HepG2 (cell line): ENCODE measurements at regions not wholly inside any gene's neighbourhood (a gene's known extent, or its start where the extent isn't known, plus 50 kb on each side); places are given as distances from the start of the nearest gene placed in this dataset.

Experiments
- ATAC-seq: fragments of 200-7000 bp; cut with Tn5 transposase; 3 replicates; pipeline ENCODE4 v1.9.1; 2020; ENCODE audit warnings: mild to moderate bottlenecking, moderate library complexity
- BruUV-seq: library from RNA; stranded (reverse); fragments of 400-500 nt; replicated peaks from 2 replicates; lab custom pipeline; 2021; lab: Mats Ljungman, UMichigan
- CTCF ChIA-PET: fragments of 300-600 bp; formaldehyde crosslinking; extraction: SDS; loops from one replicate; lab custom pipeline; 2021; ENCODE audit warnings: low total read pairs, inconsistent platforms, low intra/inter-chr PET ratio; lab: Yijun Ruan, JAX
- POLR2A ChIA-PET: fragments of 350-600 bp; sonication (Branson Sonifier 250); formaldehyde crosslinking; loops from one replicate; lab custom pipeline; 2020; ENCODE audit warnings: antibody characterized with exemption, inconsistent platforms; lab: Yijun Ruan, JAX
- DNase-seq: peaks from one replicate; pipeline ENCODE4 v3.0.0-alpha.2; 2015; ENCODE audit warnings: low spot score
- FAIRE-seq: peaks from 3 replicates; lab custom pipeline; 2011; peaks lifted over from hg19 to GRCh38; lab: Jason Lieb, UNC
- H2AFZ ChIP-seq: one replicate; pipeline ENCODE4 v1.6.1; 2011; ENCODE audit warnings: low read length, inconsistent platforms
- H3K27ac ChIP-seq: fragments of 300-600 bp; 3 replicates; pipeline ENCODE4 v1.8.0; 2011; ENCODE audit warnings: mixed run types, mild to moderate bottlenecking, mixed read lengths, low read length, inconsistent platforms; ENCODE audit not compliant: insufficient read depth; ENCODE audit errors: extremely low read length
- H3K27me3 ChIP-seq, 2 experiments: fragments of 200-600 bp in 1 of 2; 2 replicates in 1 of 2; 3 replicates in 1 of 2; pipeline versions ENCODE4 v1.6.0 to v1.8.0; 2011; ENCODE audit warnings: low read length in 2 of 2, mild to moderate bottlenecking in 2 of 2, moderate library complexity in 2 of 2, inconsistent platforms in 1 of 2; ENCODE audit not compliant: insufficient read depth in 2 of 2, control insufficient read depth in 1 of 2
- H3K36me3 ChIP-seq, 2 experiments: fragments of 200-600 bp in 1 of 2; replicated peaks in 1 of 2; 2 replicates in 1 of 2; 3 replicates in 1 of 2; pipeline versions ENCODE4 v1.5.1 to v1.8.0; 2011; ENCODE audit warnings: low read length in 2 of 2, inconsistent platforms in 1 of 2; ENCODE audit not compliant: insufficient read depth in 2 of 2, control insufficient read depth in 1 of 2
- H3K4me1 ChIP-seq: 2 replicates; pipeline ENCODE4 v1.5.1; 2012; ENCODE audit warnings: low read length, inconsistent platforms; ENCODE audit not compliant: insufficient read depth
- H3K4me2 ChIP-seq: 2 replicates; pipeline ENCODE4 v1.6.0; 2011; ENCODE audit warnings: low read depth, low read length, inconsistent platforms
- H3K4me3 ChIP-seq, 3 experiments: fragments of 200-600 bp in 1 of 3; sonication (generic), shearing (Covaris generic) in 1 of 3; replicated peaks in 1 of 3; 2 replicates each; pipeline ENCODE4 v1.5.1; 2011 to 2016; ENCODE audit warnings: low read length in 3 of 3, inconsistent platforms in 2 of 3, low read depth in 2 of 3, mild to moderate bottlenecking in 2 of 3, control low read depth in 1 of 3, mixed read lengths in 1 of 3; ENCODE audit not compliant: insufficient read depth in 1 of 3
- H3K79me2 ChIP-seq: one replicate; pipeline ENCODE4 v1.6.1; 2011; ENCODE audit warnings: low read length, inconsistent platforms; ENCODE audit not compliant: insufficient read depth
- H3K9ac ChIP-seq: 2 replicates; pipeline ENCODE4 v1.6.0; 2011; ENCODE audit warnings: mild to moderate bottlenecking, low read depth, low read length, inconsistent platforms; ENCODE audit not compliant: insufficient read depth
- H3K9me3 ChIP-seq: 2 replicates; pipeline ENCODE4 v1.5.1; 2012; ENCODE audit warnings: mild to moderate bottlenecking, low read length
- H4K20me1 ChIP-seq: 2 replicates; pipeline ENCODE4 v1.6.0; 2011; ENCODE audit warnings: inconsistent platforms, mild to moderate bottlenecking, low read length, moderate library complexity; ENCODE audit not compliant: insufficient read depth
- CREM ChIP-seq, 2 experiments: sonication (generic) in 1 of 2; formaldehyde crosslinking in 1 of 2; IDR thresholded peaks; 2 replicates each; pipeline versions ENCODE4 v1.4.0 to v1.6.1; 2016 to 2020; ENCODE audit warnings: antibody characterized with exemption in 1 of 2, mild to moderate bottlenecking in 1 of 2, missing genetic modification reagents in 1 of 2
- EP300 ChIP-seq, 3 experiments: sonication (generic) in 1 of 3; formaldehyde crosslinking in 1 of 3; IDR thresholded peaks; 2 replicates each; pipeline versions ENCODE4 v1.5.1 to v1.6.1; 2011 to 2020; ENCODE audit warnings: low read depth in 2 of 3, low read length in 2 of 3, borderline replicate concordance in 1 of 3, improper control_type of control experiment in 1 of 3, mild to moderate bottlenecking in 1 of 3, missing genetic modification reagents in 1 of 3, moderate library complexity in 1 of 3
- HHEX ChIP-seq: IDR thresholded peaks from 2 replicates; pipeline ENCODE4 v1.6.1; 2016; ENCODE audit warnings: control low read depth
- IRX3 ChIP-seq: sonication (generic); formaldehyde crosslinking; IDR thresholded peaks from 2 replicates; pipeline ENCODE4 v1.8.1; 2023; ENCODE audit warnings: mild to moderate bottlenecking, low read depth, missing genetic modification reagents, borderline replicate concordance
- POLR2AphosphoS2 ChIP-seq: IDR thresholded peaks from 2 replicates; pipeline ENCODE4 v1.6.1; 2011; ENCODE audit warnings: low read depth, low read length, improper control_type of control experiment
- SETDB1 ChIP-seq: sonication (generic); formaldehyde crosslinking; IDR thresholded peaks from 2 replicates; pipeline ENCODE4 v1.5.1; 2020; ENCODE audit warnings: missing genetic modification reagents, mild to moderate bottlenecking, borderline replicate concordance
- TBX2 ChIP-seq: sonication (generic); formaldehyde crosslinking; IDR thresholded peaks from 2 replicates; pipeline ENCODE4 v1.5.0; 2020; ENCODE audit warnings: missing genetic modification reagents, mild to moderate bottlenecking, borderline replicate concordance
- ZBTB42 ChIP-seq: sonication (generic); formaldehyde crosslinking; IDR thresholded peaks from 2 replicates; pipeline ENCODE4 v1.5.0; 2020; ENCODE audit warnings: mild to moderate bottlenecking, missing genetic modification reagents
- ZMAT3 ChIP-seq: sonication (generic); formaldehyde crosslinking; conservative IDR thresholded peaks from 2 replicates; pipeline ENCODE4 v1.7.0; 2021; ENCODE audit warnings: missing genetic modification reagents
- ZNF24 ChIP-seq: fragments of 450-650 bp; IDR thresholded peaks from 2 replicates; pipeline ENCODE4 v1.6.1; 2017; ENCODE audit warnings: antibody characterized with exemption, mild to moderate bottlenecking
- ZNF44 ChIP-seq: sonication (generic); formaldehyde crosslinking; IDR thresholded peaks from 2 replicates; pipeline ENCODE4 v1.5.1; 2020; ENCODE audit warnings: mild to moderate bottlenecking, missing genetic modification reagents
- ZNF501 ChIP-seq: sonication (generic); formaldehyde crosslinking; IDR thresholded peaks from 2 replicates; pipeline ENCODE4 v1.5.1; 2020; ENCODE audit warnings: mild to moderate bottlenecking, moderate library complexity, missing genetic modification reagents
- ZNF556 ChIP-seq: sonication (generic); formaldehyde crosslinking; IDR thresholded peaks from 2 replicates; pipeline ENCODE4 v1.4.0; 2020; ENCODE audit warnings: mild to moderate bottlenecking, missing genetic modification reagents, borderline replicate concordance
- ZSCAN22 ChIP-seq: sonication (generic); formaldehyde crosslinking; IDR thresholded peaks from 2 replicates; pipeline ENCODE4 v1.4.0; 2020; ENCODE audit warnings: mild to moderate bottlenecking, missing genetic modification reagents
- WGBS: methylation state at CpG from one replicate; pipeline ENCODE4 v1.1.6; 2017; ENCODE audit warnings: low lambda C conversion rate; 5-methylcytosine and 5-hydroxymethylcytosine counted together
- in situ Hi-C: cut with HindIII; loops from 2 replicates; pipeline ENCODE4 v1.10.0; 2017; ENCODE audit warnings: low pct_unique_long_range_greater_than_20kb; ENCODE audit not compliant: extremely low pct_ligation_motif_present
- intact Hi-C: fragments of 100-400 bp; cut with micrococcal nuclease; formaldehyde crosslinking; loops from one replicate; pipeline ENCODE4 v1.10.0; 2022; ENCODE audit not compliant: unreplicated experiment
- TF ChIP-seq, protein P1 (sequence below): IDR thresholded peaks from 2 replicates; pipeline ENCODE4 v1.6.1; 2016; ENCODE audit warnings: mild to moderate bottlenecking

DNA sequence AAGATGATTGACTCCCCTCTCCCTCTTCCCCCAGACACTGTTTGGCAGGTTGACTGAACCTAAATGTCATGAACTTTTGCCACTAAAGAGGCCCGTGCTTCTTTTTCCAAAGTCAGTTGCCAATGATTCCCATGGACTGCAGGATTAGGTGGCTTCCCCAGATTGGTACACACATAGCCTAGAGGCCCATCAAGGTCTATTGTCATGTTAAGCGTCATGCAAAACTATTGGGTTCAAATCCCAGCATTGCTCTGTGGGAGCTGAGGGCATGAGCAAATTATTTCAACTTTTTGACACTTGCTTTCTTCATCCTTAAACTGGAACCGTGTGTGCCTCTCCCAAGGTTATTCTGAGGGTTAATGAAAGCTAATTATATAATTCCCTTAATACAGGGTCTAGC is 430.2 kb upstream of the TBX3 start (continued):
- TF ChIP-seq EP300 (IDR thresholded peaks at IDR 0.05; ENCODE audit: low read depth in 2 of 2, low read length in 2 of 2) (no peak), EP300 (CRISPR knock-in tag; IDR thresholded peaks at IDR 0.05; ENCODE audit: borderline replicate concordance) (no peak), ZNF556 (CRISPR knock-in tag) (no peak), TBX2 (no peak), ZNF501 (no peak), POLR2AphosphoS2 (no peak), ZMAT3 (no peak), IRX3 (CRISPR knock-in tag) (no peak), ZNF44 (CRISPR knock-in tag) (no peak), ZNF24 (no peak)

DNA sequence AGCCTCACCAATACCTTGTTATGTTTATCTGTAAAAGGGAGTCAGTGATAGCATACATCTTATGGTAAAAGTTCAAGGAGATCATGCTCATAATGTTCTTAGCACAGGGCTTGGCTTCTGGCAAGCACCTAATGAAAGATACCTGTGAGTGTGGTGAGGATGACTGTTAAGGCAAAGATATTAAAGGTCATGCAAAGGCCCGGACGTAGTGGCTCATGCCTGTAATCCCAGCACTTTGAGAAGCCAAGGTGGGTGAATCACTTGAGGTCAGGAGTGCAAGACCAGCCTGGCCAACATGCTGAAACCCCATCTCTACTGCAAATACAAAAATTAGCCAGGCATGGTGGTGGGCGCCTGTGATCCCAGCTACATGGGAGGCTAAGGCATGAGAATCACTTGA is 425.9 kb upstream of the TBX3 start:
- Histone ChIP-seq H3K4me2 (no peak overlapping the region), H3K27ac (no peak overlapping the region), H3K9ac (no peak overlapping the region), H3K79me2 (no peaks in the 10 kb centered on the region), H3K4me1 (peaks cover 11% of the 10 kb centered on the region), H3K27me3 (no peaks in the 10 kb centered on the region; a peak in 1 of 5 replicates), H3K4me3 (no peak overlapping the region), H2AFZ (no peak overlapping the region), H3K9me3 (no peaks in the 10 kb centered on the region), H3K36me3 (no peaks in the 10 kb centered on the region), H4K20me1 (no peaks in the 10 kb centered on the region)
- CTCF ChIA-PET: no interaction called here
- no peak for FAIRE-seq
- intact Hi-C loops (no loop called here), in situ Hi-C loops (no loop called here)
- POLR2A ChIA-PET: no interaction called here
- DNase-seq: no peak
- 10% methylated on average over 2 of the region's 3 CpGs for WGBS
- no peak for ATAC-seq
- TF ChIP-seq CREM (IDR thresholded peaks at IDR 0.05) (no peak), CREM (CRISPR knock-in tag; IDR thresholded peaks at IDR 0.05) (no peak), HHEX (no peak), SETDB1 (no peak), ZSCAN22 (no peak), ZBTB42 (CRISPR knock-in tag) (no peak)
- TF ChIP-seq, protein P1, sequence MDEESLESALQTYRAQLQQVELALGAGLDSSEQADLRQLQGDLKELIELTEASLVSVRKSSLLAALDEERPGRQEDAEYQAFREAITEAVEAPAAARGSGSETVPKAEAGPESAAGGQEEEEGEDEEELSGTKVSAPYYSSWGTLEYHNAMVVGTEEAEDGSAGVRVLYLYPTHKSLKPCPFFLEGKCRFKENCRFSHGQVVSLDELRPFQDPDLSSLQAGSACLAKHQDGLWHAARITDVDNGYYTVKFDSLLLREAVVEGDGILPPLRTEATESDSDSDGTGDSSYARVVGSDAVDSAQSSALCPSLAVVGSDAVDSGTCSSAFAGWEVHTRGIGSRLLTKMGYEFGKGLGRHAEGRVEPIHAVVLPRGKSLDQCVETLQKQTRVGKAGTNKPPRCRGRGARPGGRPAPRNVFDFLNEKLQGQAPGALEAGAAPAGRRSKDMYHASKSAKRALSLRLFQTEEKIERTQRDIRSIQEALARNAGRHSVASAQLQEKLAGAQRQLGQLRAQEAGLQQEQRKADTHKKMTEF (CRISPR knock-in tag): no peak
- no TSS peak for BruUV-seq
